Lower leg skin (tissue), 3 donors: ENCODE measurements at regions not wholly inside any gene's neighbourhood (a gene's known extent, or its start where the extent isn't known, plus 50 kb on each side); places are given as distances from the start of the nearest gene placed in this dataset.

Source experiments
- CTCF ChIP-seq, 3 donors: fragments of 450-650 bp; IDR thresholded peaks; one replicate each; pipeline ENCODE4 v1.5.1; 2016; ENCODE audit warnings: antibody characterized with exemption in 3 of 3, mild to moderate bottlenecking in 3 of 3, moderate library complexity in 2 of 3
- POLR2A ChIP-seq, 2 donors: fragments of 450-650 bp; IDR thresholded peaks; one replicate each; pipeline ENCODE4 v1.6.1; 2016 to 2017; ENCODE audit warnings: antibody characterized with exemption in 2 of 2, mild to moderate bottlenecking in 1 of 2, moderate library complexity in 1 of 2

- TF ChIP-seq CTCF (IDR thresholded peaks at IDR 0.05) (no peak), POLR2A (IDR thresholded peaks at IDR 0.05) (no peak)
Observed at GRCh38 chr1:181169281-181169865, 80.9 kb downstream of the IER5 start.
